A549 (cell line): ENCODE measurements at regions not wholly inside any gene's neighbourhood (a gene's known extent, or its start where the extent isn't known, plus 50 kb on each side); places are given as distances from the start of the nearest gene placed in this dataset.

Source experiments
- GATA3 ChIP-seq: IDR thresholded peaks from 2 replicates; pipeline ENCODE4 v1.6.1; 2012; ENCODE audit warnings: borderline replicate concordance
- POLR2A ChIP-seq: IDR thresholded peaks from 2 replicates; pipeline ENCODE4 v1.6.1; 2012; ENCODE audit warnings: mild to moderate bottlenecking, low read length
- TF ChIP-seq, protein P1 (sequence below): fragments of 450-650 bp; IDR thresholded peaks from 2 replicates; pipeline ENCODE4 v1.6.1; 2014; ENCODE audit warnings: antibody characterized with exemption
- TF ChIP-seq, protein P2 (sequence below): fragments of >200 bp; sonication (Bioruptor Twin); formaldehyde crosslinking; IDR thresholded peaks from 3 replicates; pipeline ENCODE4 v1.5.1; 2016

DNA sequence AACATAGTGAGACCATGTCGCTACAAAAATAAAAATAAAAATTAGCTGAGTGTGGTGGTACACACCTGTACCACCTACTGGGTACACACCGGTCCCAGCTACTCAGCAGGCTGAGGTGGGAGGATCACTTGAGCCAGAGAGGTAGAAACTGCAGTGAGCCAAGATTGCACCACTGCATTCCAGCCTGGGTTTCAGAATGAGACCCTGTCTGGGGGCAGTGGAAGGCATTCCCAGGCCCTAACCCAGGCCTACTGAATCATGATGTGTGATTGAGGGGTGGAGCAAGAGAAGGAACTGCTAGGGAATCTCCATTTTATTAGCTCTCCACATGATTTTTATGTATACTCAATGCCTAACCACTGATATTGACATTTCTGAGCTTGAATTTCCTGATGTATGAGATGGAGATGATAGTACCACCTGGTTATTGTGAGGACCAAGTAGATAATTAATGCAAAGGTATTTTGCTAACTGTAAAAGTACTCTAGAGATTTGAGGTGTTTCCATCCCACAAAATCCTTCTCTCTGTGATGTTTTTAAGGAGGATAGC, 169.5 kb upstream of the UMPS start:
- TF ChIP-seq POLR2A (no peak), GATA3 (no peak)
- TF ChIP-seq, protein P1, sequence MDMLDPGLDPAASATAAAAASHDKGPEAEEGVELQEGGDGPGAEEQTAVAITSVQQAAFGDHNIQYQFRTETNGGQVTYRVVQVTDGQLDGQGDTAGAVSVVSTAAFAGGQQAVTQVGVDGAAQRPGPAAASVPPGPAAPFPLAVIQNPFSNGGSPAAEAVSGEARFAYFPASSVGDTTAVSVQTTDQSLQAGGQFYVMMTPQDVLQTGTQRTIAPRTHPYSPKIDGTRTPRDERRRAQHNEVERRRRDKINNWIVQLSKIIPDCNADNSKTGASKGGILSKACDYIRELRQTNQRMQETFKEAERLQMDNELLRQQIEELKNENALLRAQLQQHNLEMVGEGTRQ = no peak
- TF ChIP-seq, protein P2, sequence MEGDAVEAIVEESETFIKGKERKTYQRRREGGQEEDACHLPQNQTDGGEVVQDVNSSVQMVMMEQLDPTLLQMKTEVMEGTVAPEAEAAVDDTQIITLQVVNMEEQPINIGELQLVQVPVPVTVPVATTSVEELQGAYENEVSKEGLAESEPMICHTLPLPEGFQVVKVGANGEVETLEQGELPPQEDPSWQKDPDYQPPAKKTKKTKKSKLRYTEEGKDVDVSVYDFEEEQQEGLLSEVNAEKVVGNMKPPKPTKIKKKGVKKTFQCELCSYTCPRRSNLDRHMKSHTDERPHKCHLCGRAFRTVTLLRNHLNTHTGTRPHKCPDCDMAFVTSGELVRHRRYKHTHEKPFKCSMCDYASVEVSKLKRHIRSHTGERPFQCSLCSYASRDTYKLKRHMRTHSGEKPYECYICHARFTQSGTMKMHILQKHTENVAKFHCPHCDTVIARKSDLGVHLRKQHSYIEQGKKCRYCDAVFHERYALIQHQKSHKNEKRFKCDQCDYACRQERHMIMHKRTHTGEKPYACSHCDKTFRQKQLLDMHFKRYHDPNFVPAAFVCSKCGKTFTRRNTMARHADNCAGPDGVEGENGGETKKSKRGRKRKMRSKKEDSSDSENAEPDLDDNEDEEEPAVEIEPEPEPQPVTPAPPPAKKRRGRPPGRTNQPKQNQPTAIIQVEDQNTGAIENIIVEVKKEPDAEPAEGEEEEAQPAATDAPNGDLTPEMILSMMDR = no peak
